ENCODE measurements at regions not wholly inside any gene's neighbourhood (a gene's known extent, or its start where the extent isn't known, plus 50 kb on each side); places are given as distances from the start of the nearest gene placed in this dataset.

- intact Hi-C loops (cut with DNase I; ENCODE audit: low total_unique reads), result no loop called here
- Histone ChIP-seq H3K27me3 (no peaks in the 10 kb centered on the region), H3K36me3 (no peaks in the 10 kb centered on the region), H3K4me1 (no peaks in the 10 kb centered on the region), H3K9me3 (no peaks in the 10 kb centered on the region), H3K27ac (no peak overlapping the region), H3K4me3 (no peak overlapping the region)
- TF ChIP-seq POLR2AphosphoS5 (IDR thresholded peaks at IDR 0.05), result no peak
- no peak for TF ChIP-seq CTCF (IDR thresholded peaks at IDR 0.05)
- TF ChIP-seq POLR2A (IDR thresholded peaks at IDR 0.05), result no peak
- no peak for DNase-seq (ENCODE audit: low spot score in 2 of 2)
Observed at GRCh38 chr3:184440151-184440550, 60.3 kb downstream of the CHRD start.

GRCh38 chr3:184441202-184441900 is 61.5 kb downstream of the CHRD start:
- no peaks in the 10 kb centered on the region for H3K27me3 ChIP-seq
- H3K36me3 ChIP-seq, result no peaks in the 10 kb centered on the region
- intact Hi-C loops (cut with DNase I; ENCODE audit: low total_unique reads), result no loop called here
- H3K4me3 ChIP-seq, result no peak overlapping the region
- no peak overlapping the region for H3K27ac ChIP-seq
- TF ChIP-seq POLR2AphosphoS5 (IDR thresholded peaks at IDR 0.05) (no peak), CTCF (IDR thresholded peaks at IDR 0.05) (no peak), POLR2A (IDR thresholded peaks at IDR 0.05) (no peak)
- no peak for DNase-seq (ENCODE audit: low spot score in 2 of 2)
- H3K4me1 ChIP-seq, result no peaks in the 10 kb centered on the region
- no peaks in the 10 kb centered on the region for H3K9me3 ChIP-seq

GRCh38 chr3:184443364-184443763 is 63.5 kb downstream of the CHRD start:
- no peaks in the 10 kb centered on the region for H3K9me3 ChIP-seq
- intact Hi-C loops (cut with DNase I; ENCODE audit: low total_unique reads), result no loop called here
- DNase-seq (ENCODE audit: low spot score in 2 of 2), result peak in 1 of 2 donors; percentile 65
- no peak for TF ChIP-seq POLR2AphosphoS5 (IDR thresholded peaks at IDR 0.05)
- TF ChIP-seq CTCF (IDR thresholded peaks at IDR 0.05), result no peak
- TF ChIP-seq POLR2A (IDR thresholded peaks at IDR 0.05), result no peak
- no peak overlapping the region for H3K4me3 ChIP-seq
- no peaks in the 10 kb centered on the region for H3K36me3 ChIP-seq
- no peak overlapping the region for H3K27ac ChIP-seq
- H3K4me1 ChIP-seq, result no peaks in the 10 kb centered on the region
- H3K27me3 ChIP-seq, result no peaks in the 10 kb centered on the region

- intact Hi-C loops (cut with DNase I; ENCODE audit: low total_unique reads), result no loop called here
Observed at GRCh38 chr3:184443831-184444230, 64.0 kb downstream of the CHRD start.

More at GRCh38 chr3:184443831-184444230, 64.0 kb downstream of the CHRD start:
- no peak overlapping the region for H3K27ac ChIP-seq
- no peaks in the 10 kb centered on the region for H3K9me3 ChIP-seq
- H3K4me3 ChIP-seq, result no peak overlapping the region
- no peaks in the 10 kb centered on the region for H3K4me1 ChIP-seq
- DNase-seq (ENCODE audit: low spot score in 2 of 2), result no peak
- no peaks in the 10 kb centered on the region for H3K36me3 ChIP-seq
- no peak for TF ChIP-seq POLR2A (IDR thresholded peaks at IDR 0.05)
- TF ChIP-seq POLR2AphosphoS5 (IDR thresholded peaks at IDR 0.05), result no peak
- no peak for TF ChIP-seq CTCF (IDR thresholded peaks at IDR 0.05)
- no peaks in the 10 kb centered on the region for H3K27me3 ChIP-seq
